SKM-1 (cell line): ENCODE measurements at regions not wholly inside any gene's neighbourhood (a gene's known extent, or its start where the extent isn't known, plus 50 kb on each side); places are given as distances from the start of the nearest gene placed in this dataset.

ENCODE experiments used
- DNase-seq: peaks from one replicate; lab custom pipeline; 2025; ENCODE audit not compliant: unreplicated experiment; lab: John Stamatoyannopoulos, UW

- DNase-seq, result no peak
These were observed 50.6 kb upstream of the SPRED2 start for GRCh38 chr2:65482971-65483370.
